GM21390 (cell line): ENCODE measurements at regions not wholly inside any gene's neighbourhood (a gene's known extent, or its start where the extent isn't known, plus 50 kb on each side); places are given as distances from the start of the nearest gene placed in this dataset.

Experiments
- ATAC-seq: cut with Tn5 transposase; IDR thresholded peaks from one replicate; pipeline ENCODE4 v1.9.1; 2021; ENCODE audit not compliant: unreplicated experiment

- no peak for ATAC-seq
Observed at GRCh38 chr11:95692526-95693260, 96.9 kb downstream of the FAM76B start.

- no peak for ATAC-seq
Observed at GRCh38 chr11:95690100-95690499, 99.5 kb downstream of the FAM76B start.

- peak; percentile 46 for ATAC-seq
Observed at GRCh38 chr11:95688501-95689222, 100.9 kb downstream of the FAM76B start.

GRCh38 chr11:95688015-95688414 lies 101.6 kb downstream of the FAM76B start:
- ATAC-seq = no peak

GRCh38 chr11:95686265-95686664 lies 103.3 kb downstream of the FAM76B start:
- ATAC-seq = no peak

GRCh38 chr11:95684701-95685100 lies 104.9 kb downstream of the FAM76B start:
- ATAC-seq = no peak

- no peak for ATAC-seq
Observed at GRCh38 chr11:95684170-95684569, 105.4 kb downstream of the FAM76B start.

GRCh38 chr11:95682552-95682951 lies 107.0 kb downstream of the FAM76B start:
- no peak for ATAC-seq

- ATAC-seq = peak; percentile 94
Observed at GRCh38 chr11:95680169-95680929, 109.2 kb downstream of the FAM76B start.

- no peak for ATAC-seq
Observed at GRCh38 chr11:95678988-95679387, 110.6 kb downstream of the FAM76B start.

GRCh38 chr11:95676308-95676707 lies 113.3 kb downstream of the FAM76B start:
- ATAC-seq = no peak

- ATAC-seq = no peak
Observed at GRCh38 chr11:95675585-95675984, 114.0 kb downstream of the FAM76B start.

GRCh38 chr11:95674657-95675358 lies 114.8 kb downstream of the FAM76B start:
- ATAC-seq = no peak

- ATAC-seq = no peak
Observed at GRCh38 chr11:95671768-95672167, 117.8 kb downstream of the FAM76B start.

- ATAC-seq = no peak
Observed at GRCh38 chr11:95668131-95668530, 121.5 kb downstream of the FAM76B start.

GRCh38 chr11:95661162-95661561 lies 128.4 kb downstream of the FAM76B start:
- peak; percentile 85 for ATAC-seq

- ATAC-seq = no peak
Observed at GRCh38 chr11:95660038-95660437, 129.5 kb downstream of the FAM76B start.

GRCh38 chr11:95659088-95659487 lies 130.5 kb downstream of the FAM76B start:
- no peak for ATAC-seq

- no peak for ATAC-seq
Observed at GRCh38 chr11:95655536-95655935, 134.0 kb downstream of the FAM76B start.

GRCh38 chr11:95653680-95654079 lies 135.9 kb downstream of the FAM76B start:
- no peak for ATAC-seq

- no peak for ATAC-seq
Observed at GRCh38 chr11:95653099-95653498, 136.5 kb downstream of the FAM76B start.
